HS-27A (cell line): ENCODE measurements at regions not wholly inside any gene's neighbourhood (a gene's known extent, or its start where the extent isn't known, plus 50 kb on each side); places are given as distances from the start of the nearest gene placed in this dataset.

Experiments used
- DNase-seq: peaks from one replicate; pipeline ENCODE4 v3.0.0-alpha.2; 2012; ENCODE audit warnings: low read depth, missing footprints

DNA sequence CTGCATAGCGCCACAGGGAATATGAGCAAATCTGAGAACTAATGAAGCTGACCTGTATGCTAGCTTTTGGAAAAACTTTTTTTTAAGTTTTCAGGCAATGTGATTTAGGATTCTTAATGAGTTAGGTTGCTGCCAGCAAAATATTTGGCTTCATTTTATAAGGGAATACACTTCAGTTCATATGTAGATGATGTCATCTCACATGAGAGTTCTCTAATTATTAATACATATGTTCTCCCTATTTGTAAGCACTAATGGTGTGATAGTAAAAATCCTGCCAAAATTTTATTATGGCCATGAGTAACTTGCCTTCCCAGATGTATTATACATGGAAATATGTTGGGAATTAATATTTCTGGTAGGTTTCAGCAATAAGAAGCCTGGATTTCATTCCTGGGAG, 573.8 kb downstream of the EPM2A start:
- DNase-seq: no peak

DNA sequence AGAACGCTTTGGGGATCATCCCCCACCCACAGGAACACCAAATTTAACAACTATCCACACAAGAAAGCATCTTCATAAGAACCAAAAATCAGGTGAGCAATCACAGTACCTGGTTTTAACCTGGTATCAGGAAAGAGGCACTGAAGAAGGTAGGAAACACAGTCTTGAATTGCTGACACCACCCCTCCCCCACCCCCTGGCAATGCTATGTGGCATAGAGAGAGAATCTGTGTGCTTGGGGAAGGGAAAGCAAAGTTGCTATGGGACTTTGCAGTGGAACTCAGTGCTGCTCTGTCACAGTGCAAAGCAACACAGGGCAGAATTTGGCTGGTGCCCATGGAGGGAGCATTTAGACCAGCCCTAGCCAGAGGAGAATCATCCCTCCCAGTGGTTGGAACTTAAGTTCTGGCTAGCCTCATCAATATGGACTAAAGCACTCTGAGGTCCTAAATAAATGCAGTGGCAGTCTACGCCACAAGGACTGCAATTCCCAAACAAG, 565.5 kb downstream of the EPM2A start:
- no peak for DNase-seq

DNA sequence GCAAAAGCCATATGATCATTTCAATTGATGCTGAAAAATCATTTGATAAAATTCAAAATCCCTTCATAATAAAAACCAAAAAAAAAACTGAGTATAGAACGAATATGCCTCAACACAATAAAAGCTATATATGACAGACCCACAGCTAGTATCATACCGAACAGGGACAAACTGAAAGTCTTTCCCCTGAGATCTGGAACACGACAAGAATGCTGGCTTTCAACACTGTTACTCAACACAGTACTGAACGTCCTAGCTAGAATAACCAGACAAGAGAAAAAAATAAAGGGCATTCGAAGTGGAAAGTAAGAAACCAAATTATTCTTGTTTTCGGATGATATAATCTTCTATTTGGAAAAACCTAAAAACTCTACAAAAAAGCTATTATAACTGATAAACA, 559.9 kb downstream of the EPM2A start:
- no peak for DNase-seq

DNA sequence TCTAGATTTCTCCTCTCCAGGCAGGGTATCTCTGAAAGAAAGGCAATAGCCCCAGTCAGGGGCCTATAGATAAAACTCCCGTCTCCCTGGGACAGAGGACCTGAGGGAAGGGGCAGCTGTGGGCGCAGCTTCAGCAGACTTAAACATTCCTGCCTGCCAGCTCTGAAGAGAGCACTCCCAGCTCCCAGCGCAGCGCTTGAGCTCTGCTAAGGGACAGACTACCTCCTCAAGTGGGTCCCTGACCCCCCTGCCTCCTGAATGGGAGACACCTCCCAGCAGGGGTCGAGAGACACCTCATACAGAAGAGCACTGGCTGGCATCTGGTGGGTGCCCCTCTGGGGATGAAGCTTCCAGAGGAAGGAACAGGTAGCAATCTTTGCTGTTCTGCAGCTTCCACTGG, 556.9 kb downstream of the EPM2A start:
- no peak for DNase-seq

DNA sequence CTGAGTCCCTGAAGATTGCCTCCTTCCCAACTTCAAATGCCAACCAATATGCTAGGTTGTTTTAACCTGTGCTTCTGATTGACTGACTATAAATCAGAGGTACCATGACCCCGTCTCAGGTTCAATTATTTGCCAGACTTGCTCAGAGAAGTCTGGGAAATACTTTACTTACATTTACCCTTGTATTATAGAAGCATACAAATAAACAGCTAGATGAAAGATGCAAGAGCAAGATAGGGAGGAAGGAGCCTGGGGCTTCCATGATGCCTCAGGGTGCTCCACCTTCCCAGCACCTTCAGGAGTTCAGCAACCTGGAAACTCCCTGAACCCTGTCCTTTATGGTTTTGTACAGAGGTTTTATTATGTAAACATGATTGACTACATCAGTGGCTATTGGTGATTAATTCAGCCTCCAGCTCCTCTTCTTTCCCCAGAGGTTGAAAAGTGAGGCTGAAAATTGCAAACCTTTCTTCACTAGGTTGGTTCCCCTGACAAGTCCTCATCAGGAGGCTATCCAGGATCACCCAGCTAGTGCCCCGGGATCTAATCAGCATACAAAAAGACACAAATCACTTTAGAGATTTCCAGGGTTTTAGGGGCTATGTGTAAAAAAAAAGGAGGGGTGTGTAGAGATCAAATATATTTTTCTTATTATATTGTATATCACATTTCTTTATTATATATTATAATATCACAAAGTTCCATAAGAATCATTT, 547.7 kb downstream of the EPM2A start:
- DNase-seq: no peak

DNA sequence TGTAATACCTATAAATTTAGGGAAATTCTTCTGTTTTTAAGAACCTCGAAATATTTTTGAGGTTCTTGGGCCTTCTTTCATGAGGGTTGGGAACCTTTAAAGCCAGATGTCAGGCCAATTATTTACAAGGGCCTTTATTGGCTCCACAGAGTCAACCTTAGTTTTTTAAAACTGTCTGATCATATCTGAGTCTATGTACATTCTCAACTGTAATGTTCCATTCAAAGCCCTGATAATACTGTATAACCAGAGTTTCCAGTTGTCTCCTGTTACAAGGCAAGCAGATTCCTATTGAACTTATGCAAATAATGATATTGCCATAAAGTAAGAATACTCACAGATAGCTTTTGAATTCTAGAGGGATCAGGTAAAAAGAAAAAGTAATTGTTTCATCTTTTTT, 545.5 kb downstream of the EPM2A start:
- DNase-seq: no peak

DNA sequence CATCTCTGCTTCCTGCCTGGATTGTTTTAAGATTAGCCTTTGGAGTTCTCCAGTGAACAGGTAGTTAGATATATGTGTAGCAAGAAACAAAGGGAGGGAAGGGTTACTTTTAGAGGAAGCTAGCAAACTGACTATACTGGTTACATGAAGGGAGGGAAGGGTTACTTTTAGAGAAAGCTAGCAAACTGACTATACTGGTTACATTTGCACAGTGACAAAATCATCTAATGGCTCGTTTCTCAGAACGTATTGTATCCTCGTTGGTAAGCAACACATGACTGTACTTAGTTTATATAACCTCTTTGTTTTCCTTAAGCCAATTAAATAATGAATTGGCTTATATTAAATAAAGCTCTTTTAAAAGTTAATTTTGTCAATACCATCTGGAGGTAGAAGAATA, 540.9 kb downstream of the EPM2A start:
- DNase-seq: no peak

DNA sequence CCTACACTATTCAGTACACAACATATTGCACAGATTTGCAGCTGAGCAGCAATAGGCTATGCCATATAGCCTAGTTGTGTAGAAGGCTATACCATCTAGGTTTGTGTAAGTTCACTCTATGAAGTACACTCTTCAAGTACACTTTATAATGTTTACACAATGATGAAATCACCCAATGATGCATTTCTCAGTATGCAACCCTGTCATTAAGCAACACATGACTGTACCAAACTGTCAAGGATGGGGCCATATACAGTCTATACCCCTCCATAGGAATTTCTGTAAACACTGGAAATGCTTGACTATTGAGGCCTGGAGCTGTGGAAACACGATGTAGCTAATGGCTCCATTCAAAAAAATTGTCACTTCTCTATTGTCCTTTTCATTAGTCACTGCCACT, 535.4 kb downstream of the EPM2A start:
- DNase-seq: no peak

DNA sequence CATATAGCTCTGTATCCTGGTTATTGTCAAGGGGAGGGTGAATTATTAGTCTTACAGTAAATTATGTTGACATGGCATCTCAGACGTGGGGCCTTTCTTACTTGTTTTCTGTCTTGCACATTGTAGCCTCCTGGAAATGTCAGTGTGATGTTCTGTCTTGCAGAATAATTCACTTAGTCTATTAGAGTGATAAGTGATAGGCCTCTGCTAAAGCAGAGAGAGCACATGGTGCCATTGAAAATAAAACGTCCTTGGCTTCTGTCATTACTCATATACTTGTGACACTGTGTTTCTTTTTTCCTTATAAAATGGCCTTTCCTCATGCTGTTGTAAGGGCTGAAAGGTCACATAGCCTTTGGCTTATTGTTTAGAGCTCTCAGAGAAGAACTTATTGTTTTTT, 531.0 kb downstream of the EPM2A start:
- DNase-seq: no peak

DNA sequence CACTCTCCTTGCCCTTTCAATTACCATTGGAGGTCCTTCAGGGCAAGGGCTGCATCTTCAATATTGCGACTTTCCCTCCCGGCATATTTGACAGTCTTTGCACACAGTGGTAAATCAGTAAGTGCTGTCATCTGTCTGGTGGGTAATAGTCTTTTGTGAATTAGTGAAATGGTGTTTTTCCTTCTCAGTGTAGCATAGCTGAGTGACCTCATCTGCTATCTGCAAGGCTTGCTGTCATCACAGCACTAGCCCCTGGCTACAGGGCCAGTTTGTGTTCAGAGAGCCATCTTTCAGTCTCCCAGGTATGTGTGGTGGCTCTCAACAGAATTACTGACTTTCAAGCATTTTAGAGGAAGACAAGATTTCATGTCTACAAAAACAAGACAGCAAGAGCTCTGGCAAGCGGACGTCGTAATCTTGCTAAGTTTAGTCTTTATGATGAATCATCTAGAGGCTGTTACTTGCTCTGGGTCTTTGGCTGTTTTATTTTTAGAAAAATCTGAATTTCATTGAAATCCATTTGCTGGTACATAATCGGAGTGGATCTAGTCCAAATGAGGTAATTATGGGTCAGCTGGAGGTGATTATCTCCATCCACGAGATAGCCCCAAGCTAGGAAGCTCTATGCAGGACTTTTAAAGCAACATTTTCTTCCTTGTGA, 528.9 kb downstream of the EPM2A start:
- no peak for DNase-seq

DNA sequence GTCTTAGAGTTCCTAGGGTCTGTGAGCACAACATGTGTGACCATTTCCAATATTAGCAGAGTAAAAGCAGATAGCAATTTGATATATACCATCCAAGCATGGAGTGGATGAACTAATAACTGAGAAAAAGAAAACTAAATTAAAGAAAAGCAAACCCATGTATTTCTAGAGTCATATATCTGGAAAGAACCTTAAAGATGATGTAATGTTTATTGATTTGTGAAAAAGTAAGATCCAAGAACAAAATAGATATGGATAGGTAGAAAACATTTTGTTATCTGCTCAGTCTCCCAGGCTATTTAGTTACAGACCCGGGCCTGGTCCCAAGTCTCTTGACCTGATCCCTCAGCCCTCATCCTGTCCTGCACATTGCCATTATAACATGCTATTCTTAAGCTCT, 526.8 kb downstream of the EPM2A start:
- no peak for DNase-seq

DNA sequence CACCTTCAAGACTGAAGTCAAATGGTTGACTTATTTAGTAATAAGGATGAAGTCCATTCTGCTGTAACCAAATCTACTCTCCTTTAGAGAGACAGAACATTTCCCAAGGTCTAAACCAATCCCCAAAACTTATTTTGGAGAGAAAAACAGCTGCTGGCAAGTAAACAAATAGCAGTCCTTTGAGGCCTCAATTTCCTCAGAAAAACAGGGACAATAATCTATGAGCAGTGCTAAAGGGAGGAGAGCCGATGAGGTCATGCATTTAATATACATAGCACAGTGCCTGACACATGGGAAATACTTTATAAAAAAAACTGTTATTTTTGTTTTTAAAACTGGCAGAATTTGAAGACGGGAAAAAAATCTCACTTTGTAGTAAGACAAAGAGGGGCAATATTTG, 526.0 kb downstream of the EPM2A start:
- DNase-seq: no peak

DNA sequence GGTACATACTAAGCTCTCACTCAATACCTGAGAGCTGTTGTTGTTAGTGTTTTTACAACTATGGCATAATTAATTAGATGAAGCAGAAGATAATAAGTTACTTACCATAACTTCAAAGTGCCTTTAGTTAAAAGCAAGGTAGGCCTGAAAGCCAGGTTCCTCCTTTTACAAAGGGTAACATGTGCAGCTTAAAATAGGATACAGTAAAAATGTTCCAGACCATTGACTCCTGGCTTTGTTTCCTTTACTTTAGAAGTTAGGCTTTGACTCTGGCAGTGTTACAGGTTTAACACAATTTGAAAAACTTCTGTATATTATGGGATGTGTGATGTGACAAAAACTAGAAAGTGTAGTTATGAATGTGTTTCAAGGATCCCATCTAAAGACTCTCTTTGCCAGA, 522.5 kb downstream of the EPM2A start:
- no peak for DNase-seq

DNA sequence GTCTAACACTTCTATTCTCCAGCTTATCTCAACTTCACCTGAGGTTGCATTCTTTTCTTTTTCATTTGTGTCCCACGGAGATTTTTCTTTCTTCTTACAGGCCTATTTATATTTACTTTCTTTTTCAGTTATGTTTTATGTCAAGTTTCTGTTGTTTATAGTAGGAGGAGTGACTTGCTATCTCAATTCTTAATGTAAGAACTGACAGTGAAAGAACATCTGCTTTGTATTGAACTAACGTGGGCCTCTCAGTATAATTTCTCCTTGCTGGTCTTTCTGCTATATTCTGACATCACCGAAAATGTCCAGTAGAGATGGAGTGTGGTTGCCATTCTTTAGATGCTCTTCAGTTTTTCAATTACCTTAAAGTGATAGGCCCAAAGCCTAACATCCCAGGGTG, 521.7 kb downstream of the EPM2A start:
- DNase-seq: no peak

DNA sequence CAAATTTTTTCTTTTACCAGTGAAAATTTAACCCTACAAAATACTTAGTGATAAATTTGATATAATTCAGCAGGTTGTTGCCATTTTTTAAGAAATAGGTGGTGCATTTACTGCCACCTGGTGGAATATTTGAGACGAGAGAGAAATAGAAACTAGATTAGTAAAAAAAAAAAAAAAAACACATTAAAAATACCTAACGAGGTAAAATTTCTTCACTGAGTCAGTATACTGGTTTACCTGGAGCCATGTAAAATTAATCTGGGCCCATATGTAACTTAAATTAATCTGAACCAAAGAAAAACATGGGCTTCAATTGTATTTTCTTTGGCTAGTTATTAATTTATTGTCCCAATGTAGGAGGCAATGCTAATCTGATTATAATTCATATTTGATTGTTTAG, 520.8 kb downstream of the EPM2A start:
- peak; percentile 14 for DNase-seq

DNA sequence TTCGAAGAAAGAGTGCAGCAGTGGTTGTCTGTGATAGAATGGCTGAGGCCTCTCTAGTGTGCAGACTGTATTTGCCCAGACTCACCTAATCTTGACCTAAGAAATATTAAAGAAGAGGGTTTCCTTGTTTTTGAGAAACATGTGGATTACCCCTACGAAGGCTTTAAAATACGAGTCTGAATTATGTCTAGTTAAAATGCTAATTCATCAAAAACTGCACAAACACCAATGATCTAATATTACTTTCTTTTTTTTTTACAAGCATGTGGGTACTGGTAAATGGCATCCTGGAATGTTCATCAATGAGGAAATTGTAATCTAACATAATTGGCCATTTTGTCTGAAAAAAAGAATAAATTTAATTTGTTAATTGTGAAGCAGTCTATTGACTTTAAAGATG, 510.9 kb downstream of the EPM2A start:
- DNase-seq: no peak

DNA sequence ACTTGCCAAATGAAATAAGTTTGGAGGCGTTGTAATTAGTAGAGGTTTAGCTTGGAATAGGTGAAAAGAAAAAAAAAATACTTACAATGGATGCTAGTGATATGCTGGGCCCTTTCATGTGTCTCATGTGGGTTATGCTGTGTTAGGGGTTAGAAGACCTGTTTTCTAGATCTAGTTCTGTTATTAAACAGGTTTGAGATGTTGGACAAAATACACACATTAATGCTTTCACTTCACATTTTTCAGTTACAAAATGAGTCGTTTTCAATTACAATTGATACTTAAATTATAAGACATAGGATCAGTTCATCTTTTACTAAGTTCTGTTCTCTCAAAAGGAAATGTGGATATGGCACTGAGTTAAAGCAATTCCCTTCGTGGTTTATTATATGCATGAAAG, 509.8 kb downstream of the EPM2A start:
- no peak for DNase-seq

DNA sequence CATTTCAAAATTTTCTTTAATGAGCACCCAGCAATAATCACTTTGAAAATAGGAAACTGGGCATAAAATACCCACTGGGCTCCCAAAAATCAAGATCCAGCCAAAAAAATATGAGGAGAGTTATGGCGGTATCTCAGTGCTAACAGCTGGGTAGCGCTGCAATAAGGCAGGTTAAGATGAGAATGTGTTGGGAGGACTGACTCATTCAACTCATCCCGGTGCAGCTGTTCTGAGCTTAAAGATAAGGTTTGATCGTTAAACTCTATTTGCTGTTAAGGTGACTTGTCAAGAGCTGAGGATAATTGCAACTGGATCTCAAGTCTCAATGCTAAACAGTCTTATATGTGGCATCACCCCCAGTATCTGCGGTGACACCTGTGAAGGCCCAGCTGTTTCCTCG, 507.7 kb downstream of the EPM2A start:
- no peak for DNase-seq

DNA sequence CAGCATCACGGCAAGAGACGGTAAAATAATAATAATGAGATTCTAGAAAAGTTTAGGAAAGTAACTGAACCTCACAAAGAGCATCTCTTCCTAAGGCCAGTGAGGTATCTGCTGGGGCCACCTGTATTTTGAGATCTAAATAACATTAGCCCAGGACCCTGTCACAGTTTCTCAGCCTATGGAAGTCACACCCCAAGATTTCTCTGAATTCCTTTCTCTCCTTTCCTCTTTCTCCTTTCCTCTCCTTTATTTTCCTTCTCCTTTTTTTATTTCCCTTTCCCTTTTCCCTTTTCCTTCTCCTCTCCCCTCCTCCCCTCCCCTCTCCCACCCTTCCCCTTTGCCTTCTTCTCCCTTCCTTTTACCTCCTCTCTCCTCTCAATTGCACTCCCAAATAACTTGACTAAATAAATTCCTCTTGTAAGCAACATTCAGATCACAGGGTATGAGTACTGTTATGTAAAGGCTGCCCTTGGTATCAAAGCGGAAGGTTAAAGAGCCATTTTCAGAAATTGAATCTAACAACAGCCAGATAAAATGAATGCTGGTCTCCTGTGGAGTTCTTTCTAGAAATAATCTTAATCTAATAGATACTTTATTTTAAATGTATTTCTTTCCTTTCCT, 506.2 kb downstream of the EPM2A start:
- no peak for DNase-seq

DNA sequence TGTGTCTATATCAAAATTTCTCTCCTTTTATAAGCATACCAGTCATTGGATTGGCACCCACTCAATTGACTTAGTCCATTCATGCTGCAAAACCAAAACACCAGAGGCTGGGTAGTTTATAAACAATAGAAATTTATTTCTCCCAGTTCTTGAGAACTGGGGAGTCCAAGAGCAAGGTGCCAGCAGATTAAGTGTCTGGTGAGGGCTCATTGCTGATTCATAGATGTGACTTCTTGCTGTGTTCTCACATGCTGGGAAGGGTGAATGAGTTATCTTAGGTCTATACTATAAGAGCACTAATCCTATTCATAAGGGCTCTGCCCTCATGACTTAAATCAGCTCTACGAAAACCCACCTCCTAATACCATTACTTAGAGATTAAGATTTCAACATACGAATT, 501.4 kb downstream of the EPM2A start:
- DNase-seq: no peak

DNA sequence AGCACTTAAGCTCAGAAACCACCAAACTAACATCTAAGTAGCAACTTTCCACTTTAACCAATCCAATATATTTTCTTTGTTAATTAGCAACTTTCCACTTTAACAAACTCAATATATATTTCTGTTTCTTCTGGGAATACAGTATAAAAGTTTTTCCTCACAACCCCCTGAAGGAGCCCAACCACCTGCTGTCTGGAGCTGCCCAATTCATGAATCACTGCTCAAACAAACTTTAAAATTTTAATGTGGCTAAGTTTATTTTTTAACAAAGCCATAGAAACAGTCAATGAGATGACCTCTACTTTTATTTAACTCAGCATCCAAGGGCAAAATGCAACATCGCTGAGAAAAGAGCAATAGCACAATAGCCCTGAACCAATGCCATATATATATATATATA, 500.1 kb downstream of the EPM2A start:
- DNase-seq: no peak

DNA sequence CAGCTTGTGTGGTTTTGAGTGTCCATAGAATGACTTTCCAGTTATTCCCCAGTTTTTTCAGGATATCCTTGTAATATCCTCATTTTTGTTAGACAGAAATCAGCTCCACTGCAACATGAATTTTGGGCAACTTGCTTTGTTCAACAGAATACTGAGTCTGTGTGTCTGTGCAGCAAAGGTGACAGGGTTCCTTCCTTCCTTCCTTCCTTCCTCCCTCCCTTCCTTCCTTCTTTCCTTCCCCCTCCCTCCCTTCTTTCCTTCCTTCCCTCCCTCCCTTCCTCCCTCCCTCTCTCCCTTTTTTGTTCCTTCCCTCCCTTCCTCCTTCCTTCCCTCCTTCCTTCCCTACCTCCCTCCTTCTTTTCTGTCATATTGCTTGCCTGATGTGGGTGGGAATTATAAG, 496.5 kb downstream of the EPM2A start:
- DNase-seq: no peak

DNA sequence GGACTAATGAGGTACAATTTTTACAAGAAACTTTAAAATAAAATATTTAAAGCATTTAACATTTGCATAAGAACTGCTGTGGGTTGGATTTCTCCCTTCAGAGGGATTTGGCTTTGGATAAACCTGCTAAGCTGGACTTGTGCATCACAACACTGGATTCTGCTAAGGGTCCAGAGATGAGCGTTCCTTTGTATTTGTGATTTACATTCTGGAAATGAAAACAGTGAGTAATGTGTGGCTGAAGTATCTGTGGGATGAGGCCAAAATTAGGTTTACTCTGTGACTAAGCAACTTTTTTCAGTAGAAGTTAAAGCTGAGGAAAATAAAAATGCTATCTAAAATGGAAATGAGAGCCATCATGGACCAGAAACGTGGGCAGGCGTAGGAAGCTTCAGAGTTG, 494.3 kb downstream of the EPM2A start:
- DNase-seq: no peak

DNA sequence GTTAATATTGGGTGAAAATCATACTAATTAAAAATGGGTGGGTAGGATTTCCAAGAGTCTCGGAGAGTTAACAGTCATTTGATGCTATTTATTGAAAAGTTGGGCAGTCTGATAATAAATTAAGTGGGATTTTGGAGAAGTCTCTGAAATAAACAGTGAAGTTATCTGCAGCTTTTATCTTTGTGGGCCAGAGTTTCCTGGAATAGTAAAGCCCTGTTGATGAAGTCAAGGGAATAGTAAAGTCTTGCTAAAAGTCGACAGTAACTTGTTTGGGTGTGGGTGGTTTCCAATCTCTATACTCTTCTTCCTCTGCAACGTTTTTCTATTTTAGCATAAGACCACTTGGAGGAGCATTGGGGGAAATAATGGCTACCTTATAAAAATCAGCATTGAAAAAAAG, 493.6 kb downstream of the EPM2A start:
- no peak for DNase-seq
